ENCODE measurements at regions not wholly inside any gene's neighbourhood (a gene's known extent, or its start where the extent isn't known, plus 50 kb on each side); places are given as distances from the start of the nearest gene placed in this dataset.
A peak's percentile ranks its signal among the peaks of the same experiment; 100 is the strongest.

- Mint-ChIP-seq H3K27ac (peak overlapping the region in 1 of 3 experiments; percentile 70; a peak in 2 of 7 replicates), H3K4me1 (peaks cover 30 to 36% of the 10 kb centered on the region in 2 experiments), H3K9me3 (no peaks in the 10 kb centered on the region; a peak in 2 of 5 replicates), H3K36me3 (ENCODE audit: insufficient read depth in 1 of 3, low read depth in 3 of 3) (no peaks in the 10 kb centered on the region; a peak in 2 of 7 replicates), H3K27me3 (ENCODE audit: low read depth) (peaks cover 2% of the 10 kb centered on the region), H3K4me3 (no peak overlapping the region)
- no peak overlapping the region for H2BK15ac ChIP-seq (ENCODE audit: low read depth, low read length)
- H3K27me3 ChIP-seq (ENCODE audit: insufficient read depth, low read length), result no peaks in the 10 kb centered on the region
- H3K9me3 ChIP-seq (ENCODE audit: control insufficient read depth, low read depth, low read length), result no peaks in the 10 kb centered on the region
- no peak overlapping the region for H3K18ac ChIP-seq (ENCODE audit: insufficient read length, low read depth, low read length)
- H2AFZ ChIP-seq (ENCODE audit: low read length), result no peak overlapping the region
- H3K4ac ChIP-seq (ENCODE audit: low read depth, low read length), result no peak overlapping the region
- H3K23me2 ChIP-seq (ENCODE audit: insufficient read length, low read depth, low read length, poor library complexity, severe bottlenecking), result no peaks in the 10 kb centered on the region
- H3K4me1 ChIP-seq (ENCODE audit: insufficient read depth, low read length), result 0 out of 2 replicates have a peak, but pooled peaks cover 2% of the 10 kb centered on the region
- H2BK120ac ChIP-seq (ENCODE audit: low read depth, low read length, poor library complexity, severe bottlenecking), result no peak overlapping the region
- no peak overlapping the region for H4K5ac ChIP-seq (ENCODE audit: insufficient read length, low read depth, low read length)
- no peak overlapping the region for H4K91ac ChIP-seq (ENCODE audit: insufficient read length, low read depth, low read length)
- no peak overlapping the region for H2AK5ac ChIP-seq (ENCODE audit: insufficient read length, low read length)
- no peak overlapping the region for H3K56ac ChIP-seq (ENCODE audit: insufficient read length, low read depth, low read length)
- H3K9ac ChIP-seq (ENCODE audit: extremely low read depth, insufficient read length, low read length), result no peak overlapping the region
- no peak overlapping the region for H2BK12ac ChIP-seq (ENCODE audit: insufficient read length, low read depth, low read length)
- no peak overlapping the region for H2BK20ac ChIP-seq (ENCODE audit: low read depth, low read length, poor library complexity, severe bottlenecking)
- H3K79me1 ChIP-seq (ENCODE audit: insufficient read depth, low read depth, low read length, poor library complexity, severe bottlenecking), result no peaks in the 10 kb centered on the region
- no peaks in the 10 kb centered on the region for H3K79me2 ChIP-seq (ENCODE audit: insufficient read depth, low read length)
- no peak overlapping the region for H4K8ac ChIP-seq (replicated peaks; ENCODE audit: insufficient read length, low read depth, low read length)
- H4K20me1 ChIP-seq (ENCODE audit: control insufficient read depth, insufficient read depth, insufficient read length), result no peaks in the 10 kb centered on the region
- WGBS (ENCODE audit: extremely low coverage, insufficient read length, low lambda C conversion rate), result no CpG with 5 or more reads among the region's 6 CpGs
- no peak overlapping the region for H2BK5ac ChIP-seq (ENCODE audit: insufficient read length, low read length)
- H3T11ph ChIP-seq (ENCODE audit: low read length), result no peak overlapping the region
- no peak overlapping the region for H3K23ac ChIP-seq (ENCODE audit: insufficient read length, low read depth, low read length)
- H3K4me2 ChIP-seq (ENCODE audit: insufficient read depth, insufficient read length, low read length), result no peak overlapping the region
- no peak overlapping the region for H3K27ac ChIP-seq (ENCODE audit: insufficient read length, low read depth, low read length)
- H3K14ac ChIP-seq (ENCODE audit: insufficient read depth, low read length), result no peak overlapping the region
- TF ChIP-seq CTCF (conservative IDR thresholded peaks at IDR 0.05), result no peak
- no peak for DNase-seq
Observed at GRCh38 chr2:104749856-104750460, 104.0 kb upstream of the POU3F3 start.

Data from H9 (cell line).